GM12878 (cell line): ENCODE measurements at regions not wholly inside any gene's neighbourhood (a gene's known extent, or its start where the extent isn't known, plus 50 kb on each side); places are given as distances from the start of the nearest gene placed in this dataset.

Experiments used
- ATAC-seq: fragments of 200-7000 bp; cut with Tn5 transposase; 3 replicates; pipeline ENCODE4 v1.9.1; 2020; ENCODE audit warnings: mild to moderate bottlenecking, moderate library complexity
- BruUV-seq: library from RNA; stranded (reverse); fragments of 400-500 nt; replicated peaks from 2 replicates; lab custom pipeline; 2021; lab: Mats Ljungman, UMichigan
- CTCF ChIA-PET: fragments of 300-600 bp; sonication (Branson Sonifier 250); formaldehyde crosslinking; extraction: SDS; loops from one replicate; lab custom pipeline; 2021; ENCODE audit warnings: inconsistent platforms; lab: Yijun Ruan, JAX
- POLR2A ChIA-PET: fragments of 350-600 bp; formaldehyde crosslinking; extraction: SDS; loops from one replicate; lab custom pipeline; 2021; ENCODE audit warnings: inconsistent platforms; lab: Charles Lee
- RAD21 ChIA-PET: fragments of 300-600 bp; sonication (Branson Sonifier 250); formaldehyde crosslinking; loops from one replicate; lab custom pipeline; 2023; ENCODE audit warnings: antibody characterized with exemption; ENCODE audit not compliant: unreplicated experiment; lab: Charles Lee
- SMC1A ChIA-PET: fragments of 300-600 bp; sonication (Branson Sonifier 250); formaldehyde crosslinking; loops from one replicate; lab custom pipeline; 2023; ENCODE audit not compliant: unreplicated experiment, uncharacterized antibody; lab: Charles Lee
- DNase-seq: peaks from one replicate; pipeline ENCODE4 v3.0.0-alpha.2; 2011; ENCODE audit warnings: low read depth, low spot score
- FAIRE-seq: peaks from 3 replicates; lab custom pipeline; 2011; peaks lifted over from hg19 to GRCh38; lab: Jason Lieb, UNC
- H2AFZ ChIP-seq: 2 replicates; pipeline ENCODE4 v1.6.0; 2011; ENCODE audit warnings: low read depth, low read length, control low read depth; ENCODE audit not compliant: control insufficient read depth
- H3K27ac ChIP-seq: 2 replicates; pipeline ENCODE4 v1.5.1; 2011; ENCODE audit warnings: control low read depth; ENCODE audit not compliant: control insufficient read depth, insufficient read depth
- H3K27me3 ChIP-seq, 2 experiments: replicated peaks in 1 of 2; 2 replicates each; pipeline versions ENCODE4 v1.6.0 to v1.6.1; 2011; ENCODE audit warnings: low read length in 1 of 2; ENCODE audit not compliant: control insufficient read depth in 2 of 2, insufficient read depth in 2 of 2
- H3K36me3 ChIP-seq, 2 experiments: 2 replicates each; pipeline ENCODE4 v1.5.1; 2011; ENCODE audit warnings: low read length in 1 of 2; ENCODE audit not compliant: control insufficient read depth in 2 of 2, insufficient read depth in 2 of 2
- H3K4me1 ChIP-seq: 2 replicates; pipeline ENCODE4 v1.6.1; 2011; ENCODE audit warnings: mild to moderate bottlenecking, low read length, moderate library complexity, mixed read lengths; ENCODE audit not compliant: control insufficient read depth, insufficient read depth
- H3K4me2 ChIP-seq: 2 replicates; pipeline ENCODE4 v1.6.0; 2011; ENCODE audit warnings: control low read depth; ENCODE audit not compliant: control insufficient read depth, insufficient read depth
- H3K4me3 ChIP-seq: fragments of 200-600 bp; sonication (generic); 2 replicates; pipeline ENCODE4 v1.5.1; 2016
- H3K79me2 ChIP-seq: 2 replicates; pipeline ENCODE4 v1.6.0; 2011; ENCODE audit warnings: low read length; ENCODE audit not compliant: control insufficient read depth, insufficient read depth
- H3K9ac ChIP-seq: 2 replicates; pipeline ENCODE4 v1.8.0; 2011; ENCODE audit warnings: low read length, control low read depth, mixed read lengths; ENCODE audit not compliant: control insufficient read depth, insufficient read depth
- H3K9me3 ChIP-seq: replicated peaks from 3 replicates; pipeline ENCODE4 v1.5.1; 2011; ENCODE audit warnings: mild to moderate bottlenecking, low read length; ENCODE audit not compliant: control insufficient read depth, insufficient read depth
- H4K20me1 ChIP-seq: 2 replicates; pipeline ENCODE4 v1.6.0; 2011; ENCODE audit not compliant: control insufficient read depth, insufficient read depth
- BCL3 ChIP-seq: IDR thresholded peaks from 2 replicates; pipeline ENCODE4 v1.6.1; 2011; ENCODE audit warnings: borderline replicate concordance, low read depth, mild to moderate bottlenecking, moderate library complexity, low read length; ENCODE audit not compliant: insufficient read depth, poor library complexity, severe bottlenecking
- CBFB ChIP-seq: IDR thresholded peaks from 2 replicates; pipeline ENCODE4 v1.6.1; 2016; ENCODE audit warnings: antibody characterized with exemption, low read depth
- CBX3 ChIP-seq: fragments of 200-600 bp; sonication (generic); IDR thresholded peaks from 2 replicates; pipeline ENCODE4 v1.6.1; 2016; ENCODE audit warnings: low read depth, borderline replicate concordance
- CREB1 ChIP-seq: IDR thresholded peaks from 2 replicates; pipeline ENCODE4 v1.6.1; 2012; ENCODE audit warnings: low read depth, mild to moderate bottlenecking, inconsistent platforms
- DPF2 ChIP-seq: fragments of 450-650 bp; IDR thresholded peaks from 2 replicates; pipeline ENCODE4 v1.6.1; 2017; ENCODE audit warnings: mild to moderate bottlenecking
- FOXM1 ChIP-seq: IDR thresholded peaks from 2 replicates; pipeline ENCODE4 v1.6.1; 2012; ENCODE audit warnings: low read depth, mild to moderate bottlenecking, inconsistent platforms, low read length, moderate library complexity
- JUNB ChIP-seq: IDR thresholded peaks from 2 replicates; pipeline ENCODE4 v1.6.1; 2016; ENCODE audit warnings: antibody characterized with exemption, mild to moderate bottlenecking
- POLR2AphosphoS5 ChIP-seq: IDR thresholded peaks from 2 replicates; pipeline ENCODE4 v1.6.1; 2011; ENCODE audit warnings: mild to moderate bottlenecking, low read length, inconsistent platforms
- RAD51 ChIP-seq: fragments of 450-650 bp; IDR thresholded peaks from 2 replicates; pipeline ENCODE4 v1.6.1; 2016; ENCODE audit warnings: moderate library complexity, mild to moderate bottlenecking, inconsistent platforms
- SMAD5 ChIP-seq: IDR thresholded peaks from 2 replicates; pipeline ENCODE4 v1.6.1; 2016; ENCODE audit warnings: antibody characterized with exemption, low read depth
- STAT1 ChIP-seq: fragments of 450-650 bp; conservative IDR thresholded peaks from 2 replicates; pipeline ENCODE4 v1.6.1; 2014; ENCODE audit warnings: antibody characterized with exemption, mild to moderate bottlenecking
- YBX1 ChIP-seq: fragments of 450-650 bp; IDR thresholded peaks from 2 replicates; pipeline ENCODE4 v1.6.1; 2016; ENCODE audit warnings: antibody characterized with exemption
- ZBTB11 ChIP-seq: fragments of 450-650 bp; formaldehyde crosslinking; IDR thresholded peaks from 2 replicates; pipeline ENCODE4 v1.5.0; 2022; ENCODE audit warnings: mild to moderate bottlenecking, missing genetic modification characterization
- ZBTB40 ChIP-seq: fragments of 450-650 bp; IDR thresholded peaks from 2 replicates; pipeline ENCODE4 v1.6.1; 2016; ENCODE audit warnings: mild to moderate bottlenecking, moderate library complexity, borderline replicate concordance
- WGBS: methylation state at CpG from one replicate; pipeline ENCODE4 v1.1.6; 2016; ENCODE audit warnings: low lambda C conversion rate; ENCODE audit not compliant: insufficient replicate concordance, insufficient coverage; ENCODE audit errors: missing lambda C conversion rate; 5-methylcytosine and 5-hydroxymethylcytosine counted together
- in situ Hi-C: fragments of 300-500 bp; cut with MboI; formaldehyde crosslinking; loops from 9 replicates; pipeline ENCODE4 v1.14.3; 2018; ENCODE audit warnings: mixed read lengths
- intact Hi-C: fragments of 100-400 bp; cut with micrococcal nuclease; formaldehyde crosslinking; loops from one replicate; pipeline ENCODE4 v1.14.2; 2022; ENCODE audit not compliant: unreplicated experiment

- DNase-seq (no peak), ATAC-seq (no peak), FAIRE-seq (no peak)
- Histone ChIP-seq H3K9me3 (no peaks in the 10 kb centered on the region), H3K4me1 (no peaks in the 10 kb centered on the region), H3K79me2 (no peaks in the 10 kb centered on the region), H3K4me2 (no peak overlapping the region), H3K9ac (no peak overlapping the region), H3K27ac (no peak overlapping the region), H3K36me3 (no peaks in the 10 kb centered on the region), H4K20me1 (no peaks in the 10 kb centered on the region), H3K4me3 (no peak overlapping the region), H3K27me3 (no peaks in the 10 kb centered on the region), H2AFZ (no peak overlapping the region)
- ChIA-PET RAD21 (no interaction called here), POLR2A (no interaction called here), CTCF (no interaction called here), SMC1A (no interaction called here)
- in situ Hi-C loops (no loop called here), intact Hi-C loops (no loop called here)
- WGBS = 5% methylated on average over 1 of the region's 1 CpG
- BruUV-seq = no TSS peak
- TF ChIP-seq JUNB (no peak), ZBTB40 (no peak), YBX1 (no peak), CBFB (no peak), RAD51 (no peak), STAT1 (no peak), DPF2 (no peak), ZBTB11 (no peak), SMAD5 (no peak), FOXM1 (no peak), BCL3 (no peak), CREB1 (no peak), CBX3 (no peak), POLR2AphosphoS5 (no peak)
Measured at GRCh38 chr2:6008726-6009125, 316.5 kb downstream of the SOX11 start.
